CD4-positive, alpha-beta T cell treated with Interleukin-2 at 100 ng/mL for 4 hours (primary cell): ENCODE measurements at regions not wholly inside any gene's neighbourhood (a gene's known extent, or its start where the extent isn't known, plus 50 kb on each side); places are given as distances from the start of the nearest gene placed in this dataset.
"Not testable (repeated sequence)": the region's sequence is repeated elsewhere in the genome, so short reads cannot be mapped to it uniquely, and the experiment has no call there.

Experiments used
- DNase-seq: peaks from one replicate; pipeline ENCODE4 v3.0.0-alpha.2; 2020; ENCODE audit warnings: low spot score

DNA sequence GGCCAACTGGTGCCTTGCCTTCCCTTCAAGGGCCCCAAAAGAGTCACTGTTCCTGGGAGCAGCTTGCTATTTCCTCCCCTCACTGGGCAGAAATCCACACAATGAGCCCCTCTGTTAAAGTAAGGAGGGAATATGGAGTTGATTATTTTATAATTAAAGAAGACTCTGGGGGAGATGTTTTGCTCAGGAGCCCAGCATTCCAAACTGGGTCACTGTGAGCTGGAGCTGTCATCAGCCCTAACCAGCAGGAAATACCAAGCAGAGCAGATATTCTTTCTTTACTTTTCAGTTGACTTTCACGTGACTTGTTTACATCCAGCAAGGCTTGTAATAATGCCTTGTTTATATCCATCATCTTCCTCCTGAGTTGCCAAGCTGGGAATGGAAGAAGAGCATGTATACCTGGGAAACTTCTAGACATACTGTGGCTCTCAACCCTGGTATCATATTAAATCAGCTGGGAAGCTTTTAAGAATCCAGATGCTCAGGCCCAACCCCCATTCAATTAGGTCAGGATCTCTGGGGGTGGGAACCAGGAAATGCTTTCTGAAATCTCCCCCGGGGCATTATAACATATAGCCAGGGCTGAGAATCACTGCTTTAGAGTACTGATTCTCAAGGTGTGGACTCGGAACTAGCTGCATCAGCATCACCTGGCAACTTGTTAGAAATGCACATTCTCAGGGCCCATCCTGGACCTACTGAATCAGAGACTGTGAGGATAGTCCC, 175.6 kb upstream of the MYLIP start:
- DNase-seq: no peak

DNA sequence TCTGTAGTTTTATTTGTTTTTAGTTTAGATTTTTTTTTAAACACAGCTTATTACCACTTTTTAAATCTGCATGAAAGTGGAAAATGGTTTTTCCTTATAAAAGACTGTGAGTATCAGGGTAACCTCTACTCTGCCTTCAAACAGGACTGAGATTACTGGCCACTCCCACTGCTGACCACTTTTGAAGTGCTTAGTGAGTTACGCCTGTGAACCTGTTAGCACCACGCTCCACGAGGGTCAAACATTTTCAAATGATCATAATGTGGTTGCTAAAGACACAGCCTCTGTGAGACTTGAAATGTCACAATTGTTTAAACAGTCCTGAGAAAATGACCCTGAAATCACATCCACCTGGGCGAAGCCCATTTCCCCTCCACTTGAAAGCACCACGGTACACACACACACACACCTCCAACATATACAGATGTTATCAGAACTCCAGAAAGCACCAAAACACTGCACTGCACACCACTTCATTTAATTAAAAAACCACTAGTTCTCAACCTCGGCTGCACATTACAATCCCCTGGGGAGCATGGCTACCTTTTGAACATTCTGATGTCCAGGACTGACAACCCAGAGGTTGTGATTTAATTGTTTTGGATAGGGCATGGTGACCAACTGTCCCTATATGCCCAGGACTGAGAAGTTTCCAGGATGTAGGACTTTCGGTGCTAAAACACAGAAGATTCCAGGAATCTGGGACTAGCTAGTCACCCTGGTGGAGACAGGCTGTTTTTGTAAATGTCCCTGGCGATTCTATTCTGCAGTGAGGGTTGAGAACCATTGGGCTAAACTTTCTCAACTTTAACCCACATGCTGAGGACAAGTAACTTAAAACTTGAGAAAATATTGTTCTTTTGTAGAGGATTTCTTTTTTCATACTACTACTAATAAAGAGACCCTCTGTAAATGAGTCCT, 176.4 kb upstream of the MYLIP start:
- DNase-seq: no peak

DNA sequence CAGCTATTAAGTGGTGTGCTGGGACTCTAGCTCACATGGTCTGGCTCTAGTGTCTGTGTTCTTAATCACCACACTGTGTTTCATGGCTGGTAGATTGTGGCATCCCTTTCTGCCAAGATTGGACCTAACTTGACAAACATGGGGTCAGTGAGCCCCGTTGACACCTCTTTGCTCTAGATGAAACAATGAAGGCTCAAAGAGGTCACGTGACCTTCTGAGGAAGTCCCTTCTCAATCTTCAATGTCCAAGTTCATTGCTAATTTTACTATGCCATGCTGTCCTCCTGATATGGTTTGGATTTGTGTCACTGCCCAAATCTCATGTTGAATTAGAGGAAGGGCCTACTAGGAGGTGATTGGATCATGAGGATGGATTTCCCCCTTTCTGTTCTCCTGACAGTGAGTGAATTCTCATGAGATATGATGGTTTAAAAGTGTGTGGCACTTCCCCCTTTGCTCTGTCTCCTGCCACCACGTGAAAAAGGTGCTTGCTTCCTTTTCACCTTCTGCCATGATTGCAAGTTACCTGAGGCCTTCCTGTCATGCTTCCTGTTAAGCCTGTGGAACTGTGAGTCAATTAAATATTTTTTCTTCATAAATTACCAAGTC, 177.8 kb upstream of the MYLIP start:
- no peak for DNase-seq

DNA sequence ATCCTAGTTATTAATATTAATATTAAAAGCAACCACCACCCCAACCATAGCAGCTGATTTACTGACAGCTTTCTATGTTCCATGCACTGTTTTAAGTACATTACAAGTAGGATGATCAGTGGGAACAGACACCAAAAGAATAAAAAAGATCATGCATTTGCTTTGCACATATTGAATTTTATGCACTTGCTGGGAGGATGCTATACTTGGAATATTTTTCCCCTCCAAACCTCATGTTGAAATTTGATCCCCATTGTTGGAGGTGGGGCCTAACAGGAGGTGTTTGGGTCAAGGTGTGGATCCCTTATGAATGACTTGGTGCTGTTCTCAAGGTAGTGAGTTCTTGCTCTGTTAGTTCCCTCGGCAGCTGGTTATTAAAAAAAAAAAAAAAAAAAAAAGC, 178.9 kb upstream of the MYLIP start:
- no peak for DNase-seq

DNA sequence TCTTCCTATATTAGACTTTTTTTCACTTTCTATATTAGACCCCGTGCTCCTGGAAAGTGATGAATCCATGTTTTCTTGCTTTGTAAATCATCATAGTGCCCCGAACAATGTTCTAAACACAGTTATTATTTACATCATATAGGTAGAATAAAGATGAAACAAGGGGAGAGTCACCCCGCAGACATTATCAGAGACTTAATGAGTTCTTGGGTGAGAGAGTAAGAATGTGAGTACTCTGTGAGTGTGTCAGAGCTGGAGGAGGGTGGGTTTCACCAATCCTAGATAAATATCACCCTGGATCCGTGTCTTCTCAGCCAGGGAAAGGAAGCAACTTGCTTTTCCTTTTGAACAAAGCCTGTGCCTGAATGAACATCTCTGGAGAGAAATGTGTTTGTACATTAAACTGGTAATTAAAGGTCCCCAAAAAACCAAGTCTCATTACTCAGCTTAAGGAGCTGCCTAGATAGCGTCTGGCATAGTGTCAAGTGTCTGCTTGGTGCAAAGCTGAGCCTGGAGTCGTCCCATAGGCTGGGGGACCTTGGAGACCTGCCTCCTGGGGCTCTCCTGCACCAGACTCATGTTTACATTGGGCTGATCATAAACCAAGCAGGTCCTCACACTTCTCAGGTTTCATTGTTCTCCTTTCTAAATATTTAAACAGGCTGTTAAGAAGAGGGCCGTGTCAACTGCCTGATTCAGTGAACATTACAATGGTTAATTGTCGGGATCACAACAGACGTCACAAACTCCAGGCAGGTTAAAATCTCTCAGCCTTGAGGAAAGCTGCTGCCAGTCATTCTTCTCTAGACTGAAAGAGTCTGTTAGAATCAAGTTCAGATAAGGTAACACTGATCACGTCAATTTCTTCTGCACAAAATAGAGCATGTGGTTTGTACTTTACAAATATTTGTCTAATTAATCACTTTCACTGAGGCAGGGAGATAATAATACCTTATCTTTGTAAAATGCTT, 179.7 kb upstream of the MYLIP start:
- no peak for DNase-seq

DNA sequence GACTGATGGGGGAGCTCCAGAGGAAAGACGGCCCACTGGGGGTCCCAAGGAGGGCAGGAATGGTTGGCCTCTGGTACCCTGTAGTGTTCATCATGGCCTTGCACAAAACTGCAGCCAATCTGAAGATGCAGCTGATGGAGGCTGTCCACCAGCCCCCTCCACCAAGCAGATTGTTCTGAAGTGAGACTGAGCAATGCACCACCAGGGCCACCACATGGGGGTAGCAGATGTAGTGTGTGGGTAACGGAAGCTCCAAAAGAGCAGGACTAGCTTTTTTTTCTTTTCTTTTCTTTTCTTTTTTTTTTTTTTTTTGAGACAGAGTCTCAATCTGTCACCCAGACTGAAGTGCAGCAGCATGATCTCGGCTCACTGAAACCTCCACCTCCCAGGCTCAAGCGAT, 181.0 kb upstream of the MYLIP start:
- no peak for DNase-seq

DNA sequence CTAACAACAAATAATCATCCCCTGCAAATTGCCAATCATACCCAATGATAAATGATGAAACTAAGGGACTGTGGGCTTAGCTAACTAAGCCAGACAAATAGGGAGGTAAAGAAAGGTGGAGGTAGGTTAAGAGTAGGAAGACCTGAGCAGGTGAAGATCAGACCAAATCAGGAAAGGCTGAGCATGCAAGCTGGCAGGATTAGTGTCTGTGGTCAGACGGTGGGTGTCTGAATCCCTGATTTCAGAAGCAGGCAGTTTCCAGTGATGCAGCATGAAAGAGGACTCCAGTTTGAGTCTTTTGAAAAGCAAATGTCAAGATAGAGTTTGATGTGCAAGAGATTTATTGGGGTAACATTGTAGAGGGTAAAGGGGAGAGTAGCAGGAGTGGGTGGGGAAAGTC, 181.4 kb upstream of the MYLIP start:
- no peak for DNase-seq

DNA sequence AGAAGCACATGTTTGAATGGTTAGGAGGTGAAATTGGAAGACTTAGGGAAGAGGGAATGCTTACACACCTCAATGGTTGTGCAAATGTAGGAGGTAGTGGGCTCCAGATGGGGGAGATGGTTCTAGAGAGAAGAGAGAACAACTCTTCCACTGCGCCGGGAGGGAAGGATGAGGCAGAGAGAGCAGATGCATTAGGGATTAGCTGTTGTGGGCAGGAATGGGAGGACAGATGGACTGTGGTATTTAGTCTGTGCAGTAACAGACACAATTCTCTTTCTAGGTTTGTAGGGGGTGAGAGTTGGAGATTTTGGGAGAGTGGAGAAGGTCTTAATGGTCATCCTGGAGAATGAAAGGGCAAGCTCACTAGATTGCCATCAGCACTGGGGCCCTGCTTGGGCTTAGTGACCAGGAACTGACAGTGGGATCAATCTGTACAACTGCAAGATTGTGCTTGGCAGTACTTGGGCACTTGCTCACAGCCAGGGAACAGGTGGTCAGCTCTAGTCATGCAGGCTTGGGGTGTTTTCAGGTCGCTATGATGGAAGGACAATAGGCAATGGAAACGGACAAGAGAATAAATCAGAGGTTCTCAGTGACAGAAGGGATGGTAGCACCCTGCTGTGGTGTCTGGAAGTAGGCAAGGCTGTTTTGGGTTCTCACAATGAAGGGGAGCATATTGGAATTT, 182.0 kb upstream of the MYLIP start:
- no peak for DNase-seq

DNA sequence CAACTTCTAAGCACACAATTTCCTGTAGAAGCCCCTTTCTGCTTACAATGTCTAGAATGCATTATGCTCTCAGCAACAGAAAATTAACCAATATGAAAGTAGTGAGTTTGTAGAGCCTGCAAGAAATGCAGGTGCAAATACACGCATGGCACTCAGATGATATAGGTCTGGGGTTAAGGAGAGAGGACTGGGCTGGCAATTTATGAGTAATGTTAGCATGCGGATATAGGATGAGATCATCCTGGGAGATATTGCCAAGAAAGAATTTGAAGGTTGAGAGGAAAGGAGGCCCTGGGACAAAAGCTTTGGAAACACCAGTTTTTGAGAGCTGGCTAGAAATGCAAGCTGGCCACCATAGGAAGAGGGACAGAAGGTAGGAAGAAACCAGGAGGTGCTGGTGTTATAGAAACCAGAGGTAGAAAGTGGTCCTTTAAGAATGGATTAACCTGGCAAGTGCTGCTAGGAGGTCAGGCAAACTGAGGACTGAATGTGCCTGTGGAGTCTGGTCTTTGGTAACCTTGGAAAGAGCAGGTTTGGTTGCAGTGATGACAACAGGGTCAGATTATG, 183.2 kb upstream of the MYLIP start:
- DNase-seq: no peak

DNA sequence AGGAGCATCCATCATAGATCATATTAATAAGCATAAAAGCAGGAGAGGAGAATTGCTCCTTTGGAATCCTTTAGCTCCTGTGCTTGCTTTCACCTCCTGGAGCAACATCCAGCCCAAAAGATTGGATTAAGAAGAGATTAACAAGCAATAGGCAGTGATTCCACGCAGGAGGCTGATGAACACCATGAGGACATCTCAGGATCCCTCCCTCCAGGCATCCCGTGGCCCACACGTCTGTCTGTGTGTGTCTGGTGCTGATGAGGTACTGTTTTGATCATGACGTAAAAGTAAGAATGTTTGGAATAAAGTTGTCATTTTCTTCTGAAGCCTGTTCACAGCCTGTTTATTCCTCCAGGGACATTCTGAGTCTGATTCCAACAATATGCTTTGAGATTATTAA, 185.5 kb upstream of the MYLIP start:
- no peak for DNase-seq

DNA sequence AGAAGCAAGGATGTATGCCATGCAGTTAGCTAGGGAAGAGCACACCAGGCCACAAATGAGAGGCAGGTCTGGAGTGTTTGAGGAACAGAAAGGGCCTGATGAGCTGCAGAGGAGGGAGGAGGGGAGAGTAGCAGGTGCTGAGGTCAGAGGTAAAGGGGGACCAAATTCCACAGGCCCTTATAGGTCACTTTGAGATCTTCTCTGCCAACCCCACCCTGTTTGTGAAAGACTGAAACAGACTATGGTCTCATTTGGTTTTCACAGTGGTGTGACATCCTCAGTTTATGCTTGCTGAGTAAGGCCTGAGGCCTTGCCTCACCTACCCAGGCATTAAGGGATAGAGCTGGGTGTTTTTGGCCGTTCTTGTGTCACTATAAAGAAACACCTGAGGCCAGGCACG, 187.7 kb upstream of the MYLIP start:
- DNase-seq: no peak

DNA sequence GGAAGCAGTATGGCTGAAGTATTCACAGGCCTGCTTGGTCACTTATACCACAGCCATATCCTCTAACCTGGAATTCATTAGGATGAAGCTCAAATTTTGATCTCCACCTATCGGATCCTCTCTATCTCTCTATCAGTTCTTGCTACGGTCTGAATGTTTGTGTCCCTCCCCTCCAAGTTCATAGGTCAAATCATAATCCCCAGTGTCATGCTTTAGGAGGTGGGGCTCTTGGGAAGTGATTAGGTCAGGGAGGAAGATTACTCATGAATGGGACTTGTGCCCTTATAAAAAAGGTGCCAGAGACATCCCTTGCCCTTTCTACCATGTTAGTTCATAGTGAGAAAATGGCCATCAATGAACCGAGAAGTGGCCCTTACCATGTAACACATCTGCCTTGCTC, 190.8 kb upstream of the MYLIP start:
- DNase-seq: no peak

DNA sequence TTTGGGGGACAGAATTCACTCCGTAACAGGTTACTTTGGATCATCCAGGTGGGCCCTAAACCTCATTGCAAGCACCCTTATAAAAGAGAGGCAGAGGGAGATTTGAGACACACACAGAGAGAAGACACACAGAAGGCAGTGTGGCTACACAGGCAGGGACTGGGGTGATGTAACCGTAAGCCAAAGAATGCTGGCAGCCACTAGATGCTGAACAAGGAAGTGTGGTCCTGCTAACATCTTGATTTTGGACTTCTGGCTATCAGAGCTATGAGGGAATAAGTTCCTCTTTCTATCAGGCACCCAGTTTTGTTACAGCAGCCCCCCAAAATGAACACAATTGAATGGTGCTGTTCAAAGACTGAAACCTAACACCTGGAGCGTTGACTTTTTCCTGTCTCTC, 191.3 kb upstream of the MYLIP start:
- no peak for DNase-seq

DNA sequence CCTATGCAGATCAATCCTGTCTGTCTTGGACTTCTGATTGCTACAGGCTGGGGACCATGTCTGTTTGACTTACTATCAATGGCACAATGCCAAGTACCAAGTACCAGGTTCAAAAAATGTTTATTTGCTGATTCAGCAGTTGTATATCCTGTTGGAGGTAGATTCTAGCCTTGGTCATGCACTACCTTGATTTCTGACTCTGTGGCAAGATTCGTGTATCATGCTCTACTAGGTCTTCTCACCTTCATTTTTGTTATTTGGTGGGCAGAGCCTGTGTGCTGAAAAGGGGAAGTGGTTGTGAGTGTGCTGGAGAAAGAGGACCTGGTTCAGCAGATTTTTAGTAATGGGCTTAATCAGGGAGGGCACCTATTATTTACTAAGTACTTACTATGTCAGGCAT, 192.4 kb upstream of the MYLIP start:
- no peak for DNase-seq

DNA sequence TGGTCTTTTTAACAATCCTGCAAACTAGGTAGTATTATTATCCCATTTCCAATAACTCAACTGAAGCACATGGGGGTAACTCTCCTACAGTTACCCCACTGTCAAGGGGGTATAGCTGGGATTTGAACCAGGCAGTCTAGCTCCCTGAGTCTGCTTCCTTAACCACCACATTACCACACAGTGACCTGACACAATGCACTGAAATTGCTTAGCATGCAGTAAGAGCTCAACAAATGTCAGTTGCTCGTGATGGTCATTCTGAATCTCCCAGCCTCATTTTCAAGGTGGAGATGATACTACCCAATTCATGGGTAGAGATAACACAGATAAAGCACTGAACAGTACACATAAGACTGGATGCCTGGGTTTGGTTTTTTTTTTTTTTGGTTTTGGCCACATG, 193.2 kb upstream of the MYLIP start:
- DNase-seq: no peak

DNA sequence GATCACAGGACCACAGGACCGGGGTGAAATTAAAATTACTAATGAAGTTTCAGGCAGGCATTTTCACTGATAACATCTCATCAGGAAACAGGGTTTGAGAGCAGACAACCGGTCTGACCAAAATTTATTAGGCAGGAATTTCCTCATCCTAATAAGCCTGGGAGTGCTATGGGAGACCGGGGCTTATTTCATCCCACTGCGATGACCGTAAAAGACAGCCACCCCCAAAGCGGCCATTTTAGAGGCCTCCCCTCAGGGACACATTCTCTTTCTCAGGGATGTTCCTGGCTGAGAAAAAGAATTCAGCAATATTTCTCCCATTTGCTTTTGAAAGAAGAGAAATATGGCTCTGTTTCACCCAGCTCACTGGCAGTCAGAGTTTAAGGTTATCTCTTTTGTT, 197.2 kb upstream of the MYLIP start:
- DNase-seq: not testable (repeated sequence)

DNA sequence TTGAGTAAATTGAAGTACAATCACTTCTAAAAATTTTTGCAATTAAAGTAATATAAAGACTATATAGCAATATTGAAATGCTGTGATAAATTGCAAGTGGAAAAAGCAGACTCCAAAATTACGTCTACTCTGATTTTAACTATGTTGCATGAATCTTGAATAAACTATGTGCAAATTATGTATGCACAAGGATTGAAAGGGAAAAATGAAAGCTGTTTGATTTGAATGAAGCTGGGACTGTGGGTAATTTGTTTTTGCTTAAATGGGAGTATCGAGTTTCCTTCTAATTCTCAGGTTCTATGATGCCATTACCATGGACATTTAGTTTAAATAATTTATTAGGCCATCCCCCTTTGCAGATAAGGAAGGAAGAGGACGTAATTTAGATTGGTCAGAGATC, 198.7 kb upstream of the MYLIP start:
- DNase-seq: no peak

DNA sequence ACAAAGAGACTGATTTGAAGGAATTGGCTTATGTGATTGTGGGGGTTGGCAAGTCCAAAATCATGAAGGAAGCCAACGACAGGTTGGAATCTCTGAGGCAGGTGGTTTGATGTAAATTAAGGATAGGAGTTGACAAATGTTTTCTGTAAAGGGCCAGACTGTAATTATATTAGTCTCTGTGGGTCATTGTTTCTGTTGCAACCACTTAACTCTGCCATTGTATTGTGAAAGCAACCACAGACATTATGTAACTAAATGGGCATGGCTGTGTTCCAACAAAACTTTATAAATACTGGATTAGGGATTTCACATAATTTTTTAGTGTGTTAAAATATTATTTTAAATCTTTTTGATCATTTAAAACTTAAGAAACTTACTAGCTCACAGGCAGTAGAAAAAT, 199.2 kb upstream of the MYLIP start:
- no peak for DNase-seq

DNA sequence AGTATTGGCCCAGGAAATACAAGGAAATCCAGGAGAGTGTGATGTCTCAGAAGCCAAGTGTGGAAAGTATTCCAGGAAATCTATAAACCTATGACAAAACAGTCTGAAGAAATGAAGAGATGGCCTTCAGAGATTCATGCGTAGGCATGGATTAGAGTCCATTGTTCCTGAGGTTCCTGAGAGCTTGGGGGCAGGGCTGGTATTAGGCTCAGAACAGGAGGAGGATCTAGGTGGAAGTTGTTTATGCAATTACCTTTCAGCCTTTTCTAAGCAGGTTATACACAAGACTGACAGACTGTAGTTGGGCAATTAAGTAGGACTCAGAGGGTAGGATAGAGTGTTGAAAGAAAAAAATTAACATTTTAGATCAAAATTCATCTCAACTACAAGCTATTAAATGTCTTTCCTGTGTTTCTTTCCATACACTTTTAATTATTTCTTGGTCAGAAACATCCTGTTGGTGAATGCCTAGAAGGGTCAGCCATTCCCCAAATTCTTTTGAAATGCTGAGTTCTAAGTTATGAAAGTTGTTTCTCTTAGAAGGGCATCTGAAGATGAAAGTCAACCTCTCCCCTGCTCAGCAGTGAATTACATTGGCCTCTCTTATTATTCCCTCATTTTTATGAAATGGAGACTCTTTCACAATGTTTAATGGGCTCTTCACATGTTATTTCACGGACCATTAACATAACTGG, 201.2 kb upstream of the MYLIP start:
- DNase-seq: no peak

DNA sequence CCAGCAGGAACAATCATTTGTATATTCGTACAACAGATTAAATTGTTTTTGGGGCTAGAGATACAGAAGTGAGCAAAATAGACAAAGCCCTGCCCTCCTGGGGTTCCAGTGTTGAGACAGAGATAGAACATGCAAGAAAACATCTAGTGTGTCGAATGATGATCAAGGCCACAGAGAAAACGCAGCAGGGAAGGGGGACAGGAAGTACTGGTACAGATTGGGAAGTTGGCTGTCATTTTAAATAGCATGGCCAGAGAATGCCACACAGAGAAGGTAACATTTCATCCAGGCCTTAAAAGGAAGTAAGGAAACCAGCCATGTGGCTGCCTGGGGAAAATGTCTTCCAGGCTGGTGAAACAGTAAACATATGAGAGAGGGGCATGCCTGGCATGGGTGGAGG, 202.6 kb upstream of the MYLIP start:
- DNase-seq: no peak
